Endothelial cell of umbilical vein (primary cell): ENCODE measurements at regions not wholly inside any gene's neighbourhood (a gene's known extent, or its start where the extent isn't known, plus 50 kb on each side); places are given as distances from the start of the nearest gene placed in this dataset.
"Not testable (repeated sequence)": the region's sequence is repeated elsewhere in the genome, so short reads cannot be mapped to it uniquely, and the experiment has no call there.

ENCODE experiments used
- BruUV-seq: library from RNA; stranded (reverse); fragments of 400-500 nt; replicated peaks from 2 replicates; lab custom pipeline; 2021; lab: Mats Ljungman, UMichigan
- CTCF ChIA-PET: fragments of 300-600, 350-600 bp; sonication (Branson Sonifier 250); formaldehyde crosslinking; loops from one replicate; lab custom pipeline; 2021; ENCODE audit warnings: antibody characterized with exemption, inconsistent platforms; lab: Charles Lee
- POLR2A ChIA-PET: fragments of 300-600, 350-600 bp; sonication (Branson Sonifier 250); formaldehyde crosslinking; loops from one replicate; lab custom pipeline; 2021; ENCODE audit warnings: antibody characterized with exemption, inconsistent platforms; lab: Charles Lee
- DNase-seq: peaks from one replicate; pipeline ENCODE4 v3.0.0-alpha.2; 2011; ENCODE audit warnings: low read depth, low spot score
- FAIRE-seq: peaks from 2 replicates; lab custom pipeline; 2011; peaks lifted over from hg19 to GRCh38; lab: Jason Lieb, UNC
- H2AFZ ChIP-seq: 2 replicates; pipeline ENCODE4 v1.6.0; 2012; ENCODE audit warnings: low read depth, low read length, control low read depth, inconsistent platforms
- H3K27ac ChIP-seq: 2 replicates; pipeline ENCODE4 v1.5.1; 2011; ENCODE audit warnings: low read depth, mild to moderate bottlenecking, control low read depth, low read length, moderate library complexity; ENCODE audit not compliant: insufficient read depth
- H3K27me3 ChIP-seq, 2 experiments: 2 replicates each; pipeline versions ENCODE4 v1.6.0 to v1.6.1; 2011; ENCODE audit warnings: low read length in 2 of 2, mixed read lengths in 1 of 2; ENCODE audit not compliant: control insufficient read depth in 2 of 2, insufficient read depth in 2 of 2
- H3K36me3 ChIP-seq, 2 experiments: 2 replicates in 1 of 2; 3 replicates in 1 of 2; pipeline ENCODE4 v1.5.1; 2011; ENCODE audit warnings: low read length in 2 of 2, mild to moderate bottlenecking in 1 of 2, moderate library complexity in 1 of 2; ENCODE audit not compliant: control insufficient read depth in 2 of 2, insufficient read depth in 2 of 2; ENCODE audit errors: extremely low read depth in 1 of 2
- H3K4me1 ChIP-seq: 3 replicates; pipeline ENCODE4 v1.5.1; 2011; ENCODE audit warnings: mild to moderate bottlenecking, low read length; ENCODE audit not compliant: control insufficient read depth, insufficient read depth; ENCODE audit errors: extremely low read depth
- H3K4me2 ChIP-seq: 2 replicates; pipeline ENCODE4 v1.6.1; 2011; ENCODE audit warnings: low read length, control low read depth, mixed read lengths; ENCODE audit not compliant: insufficient read depth
- H3K4me3 ChIP-seq, 3 experiments: fragments of 200-600 bp in 1 of 3; sonication (generic), shearing (Covaris generic) in 1 of 3; replicated peaks in 1 of 3; 2 replicates each; pipeline ENCODE4 v1.5.1; 2011 to 2016; ENCODE audit warnings: control low read depth in 3 of 3, low read length in 3 of 3, mild to moderate bottlenecking in 2 of 3, inconsistent platforms in 1 of 3, low read depth in 1 of 3, moderate library complexity in 1 of 3; ENCODE audit not compliant: insufficient read depth in 1 of 3
- H3K79me2 ChIP-seq: 2 replicates; pipeline ENCODE4 v1.6.0; 2012; ENCODE audit warnings: low read length, inconsistent platforms; ENCODE audit not compliant: control insufficient read depth, insufficient read depth
- H3K9ac ChIP-seq: replicated peaks from 2 replicates; pipeline ENCODE3; 2011; ENCODE audit warnings: low read length, control low read depth; ENCODE audit not compliant: insufficient read depth; ENCODE audit errors: extremely low read depth
- H3K9me1 ChIP-seq: replicated peaks from 3 replicates; pipeline ENCODE4 v1.6.0; 2011; ENCODE audit warnings: mild to moderate bottlenecking, low read length; ENCODE audit not compliant: control insufficient read depth, insufficient read depth; ENCODE audit errors: extremely low read depth
- H3K9me3 ChIP-seq: replicated peaks from 2 replicates; pipeline ENCODE4 v1.5.1; 2012; ENCODE audit warnings: low read length, inconsistent platforms; ENCODE audit not compliant: control insufficient read depth, insufficient read depth
- H4K20me1 ChIP-seq: replicated peaks from 2 replicates; pipeline ENCODE3; 2011; ENCODE audit warnings: mild to moderate bottlenecking, low read length; ENCODE audit not compliant: control insufficient read depth, insufficient read depth; ENCODE audit errors: extremely low read depth
- dilution Hi-C: fragments of 300-500 bp; cut with MboI; formaldehyde crosslinking; loops from one replicate; pipeline ENCODE4 v1.15.0; 2019; ENCODE audit warnings: low sequenced_read_pairs; ENCODE audit not compliant: extremely low pct_ligation_motif_present
- intact Hi-C: fragments of 100-400 bp; cut with micrococcal nuclease; formaldehyde crosslinking; loops from one replicate; pipeline ENCODE4 v1.10.0; 2022

DNA sequence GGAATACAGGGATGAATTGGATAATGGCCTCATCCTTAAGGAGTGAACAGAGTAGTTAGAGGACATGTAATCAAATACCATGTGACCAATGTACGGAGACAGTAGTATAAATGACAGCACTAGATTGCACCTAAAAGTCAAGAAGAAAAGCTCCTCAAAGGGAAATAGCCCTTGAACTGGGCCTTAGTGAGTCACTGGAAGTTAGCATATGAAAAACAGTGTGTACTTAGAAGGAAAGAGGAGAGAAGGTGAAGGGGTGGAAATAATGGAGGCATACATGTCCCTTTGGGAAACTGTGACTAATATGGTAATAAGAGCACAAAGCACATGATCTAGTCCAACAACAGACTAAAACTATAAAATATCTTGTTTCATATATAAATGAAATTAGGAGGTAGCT lies 84.9 kb upstream of the FAM25C start:
- H3K27ac ChIP-seq, H3K27me3 ChIP-seq, CTCF ChIA-PET, H3K36me3 ChIP-seq, H3K9me1 ChIP-seq, dilution Hi-C loops, intact Hi-C loops, H2AFZ ChIP-seq, BruUV-seq, H3K4me1 ChIP-seq, H3K4me3 ChIP-seq, H3K79me2 ChIP-seq, H4K20me1 ChIP-seq, H3K4me2 ChIP-seq, POLR2A ChIA-PET, DNase-seq, H3K9me3 ChIP-seq, FAIRE-seq, H3K9ac ChIP-seq: not testable (repeated sequence)

DNA sequence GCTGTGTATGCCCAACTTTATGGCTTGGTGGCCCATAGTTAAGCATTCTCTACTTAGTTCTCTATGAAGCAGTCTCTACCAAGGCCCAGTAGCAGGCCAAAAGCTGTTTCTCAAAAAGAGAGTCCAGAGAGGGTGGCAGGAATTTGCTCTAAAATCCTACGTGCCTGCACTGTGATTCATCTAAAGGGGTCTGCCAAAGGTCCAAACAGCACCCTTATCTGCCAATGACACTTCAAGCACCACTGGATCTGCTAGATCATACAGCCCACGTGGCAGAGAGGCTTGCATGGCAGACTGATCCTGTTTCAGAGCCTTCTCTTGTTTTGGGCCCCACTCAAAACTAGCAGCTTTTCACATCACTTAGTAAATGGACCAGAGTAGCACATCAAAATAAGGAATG lies 71.6 kb upstream of the FAM25C start:
- dilution Hi-C loops, POLR2A ChIA-PET, DNase-seq, CTCF ChIA-PET, FAIRE-seq, intact Hi-C loops, H3K4me3 ChIP-seq, H3K4me1 ChIP-seq, H3K36me3 ChIP-seq, H3K79me2 ChIP-seq, BruUV-seq, H4K20me1 ChIP-seq, H3K27me3 ChIP-seq, H2AFZ ChIP-seq, H3K9me3 ChIP-seq, H3K9ac ChIP-seq, H3K27ac ChIP-seq, H3K4me2 ChIP-seq, H3K9me1 ChIP-seq: not testable (repeated sequence)

DNA sequence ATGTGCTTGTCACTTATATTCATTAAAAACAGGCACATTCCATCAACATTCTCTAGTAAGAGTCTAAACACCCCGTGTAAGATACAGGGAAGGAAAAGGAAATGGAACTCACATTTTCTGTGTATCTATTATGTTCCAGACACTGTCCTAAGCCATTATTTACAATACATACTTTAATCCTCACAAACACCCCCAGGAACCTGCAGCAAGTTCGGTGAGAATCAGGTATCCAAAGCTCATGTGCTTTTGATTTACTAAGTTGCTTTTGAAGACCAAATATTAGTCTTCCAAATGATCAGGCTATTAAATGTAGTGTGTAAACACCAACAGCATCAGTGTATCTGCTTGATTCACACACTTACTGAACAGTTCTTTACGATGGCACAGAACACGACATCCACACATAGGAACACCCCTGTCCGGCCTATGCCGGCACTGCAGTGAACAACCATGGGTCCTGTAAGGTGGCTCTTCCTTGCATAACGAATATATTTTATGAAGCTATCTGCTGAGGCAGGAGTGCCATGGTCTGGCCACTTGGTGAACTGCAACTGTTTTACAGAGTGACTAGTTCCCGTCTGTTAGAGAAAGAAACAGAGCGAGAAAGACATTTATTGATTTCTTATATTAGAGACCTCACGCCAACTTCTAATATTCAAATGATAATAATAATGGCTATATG lies 64.5 kb upstream of the FAM25C start:
- H3K9ac ChIP-seq, H3K9me1 ChIP-seq, H3K4me1 ChIP-seq, CTCF ChIA-PET, H3K27me3 ChIP-seq, H3K4me3 ChIP-seq, H3K36me3 ChIP-seq, H4K20me1 ChIP-seq, intact Hi-C loops, POLR2A ChIA-PET, DNase-seq, dilution Hi-C loops, H3K9me3 ChIP-seq, BruUV-seq, H3K79me2 ChIP-seq, H3K27ac ChIP-seq, FAIRE-seq, H2AFZ ChIP-seq, H3K4me2 ChIP-seq: not testable (repeated sequence)

DNA sequence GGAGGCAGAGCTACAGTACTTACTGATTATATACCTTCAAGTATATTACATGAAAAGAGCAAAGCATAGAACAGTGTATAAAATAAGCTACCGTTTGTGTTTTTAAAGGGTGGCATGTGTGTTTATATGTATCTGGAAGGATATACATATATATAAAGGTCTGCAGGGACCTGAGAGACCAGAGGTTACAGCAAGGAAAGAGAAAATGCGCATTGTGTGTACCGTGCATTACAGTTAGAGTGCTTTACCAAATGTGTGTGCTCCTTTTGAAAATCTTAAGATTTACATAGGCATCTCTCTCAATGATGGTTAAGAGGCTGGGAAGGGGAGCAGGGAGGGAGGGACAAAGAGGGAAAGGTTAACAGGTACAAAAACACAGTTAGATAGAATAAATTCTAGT lies 55.8 kb upstream of the FAM25C start:
- H3K9ac ChIP-seq, POLR2A ChIA-PET, FAIRE-seq, H3K36me3 ChIP-seq, BruUV-seq, H2AFZ ChIP-seq, CTCF ChIA-PET, H3K79me2 ChIP-seq, H3K9me3 ChIP-seq, DNase-seq, dilution Hi-C loops, H3K4me1 ChIP-seq, H3K27me3 ChIP-seq, H4K20me1 ChIP-seq, H3K27ac ChIP-seq, H3K4me2 ChIP-seq, intact Hi-C loops, H3K4me3 ChIP-seq, H3K9me1 ChIP-seq: not testable (repeated sequence)
